ENCODE measurements at regions not wholly inside any gene's neighbourhood (a gene's known extent, or its start where the extent isn't known, plus 50 kb on each side); places are given as distances from the start of the nearest gene placed in this dataset.

- TF ChIP-seq CTCF (conservative IDR thresholded peaks at IDR 0.05 in 1 of 2, IDR thresholded peaks at IDR 0.05 in 1 of 2; ENCODE audit: low read depth in 1 of 2, low read length in 2 of 2) (no peak), EZH2 (IDR thresholded peaks at IDR 0.05; ENCODE audit: low read length, missing control alignments) (no peak)
Observed at GRCh38 chr15:96887730-96888129, 557.2 kb downstream of the NR2F2 start.

All from fibroblast of lung (primary cell).